Suppressor macrophage treated with lipopolysaccharide for 4 hours (primary cell): ENCODE measurements at regions not wholly inside any gene's neighbourhood (a gene's known extent, or its start where the extent isn't known, plus 50 kb on each side); places are given as distances from the start of the nearest gene placed in this dataset.
A peak's percentile ranks its signal among the peaks of the same experiment; 100 is the strongest.
"Not testable (repeated sequence)": the region's sequence is repeated elsewhere in the genome, so short reads cannot be mapped to it uniquely, and the experiment has no call there.

Source experiments
- DNase-seq: peaks from one replicate; pipeline ENCODE4 v3.0.0-alpha.2; 2020

DNA sequence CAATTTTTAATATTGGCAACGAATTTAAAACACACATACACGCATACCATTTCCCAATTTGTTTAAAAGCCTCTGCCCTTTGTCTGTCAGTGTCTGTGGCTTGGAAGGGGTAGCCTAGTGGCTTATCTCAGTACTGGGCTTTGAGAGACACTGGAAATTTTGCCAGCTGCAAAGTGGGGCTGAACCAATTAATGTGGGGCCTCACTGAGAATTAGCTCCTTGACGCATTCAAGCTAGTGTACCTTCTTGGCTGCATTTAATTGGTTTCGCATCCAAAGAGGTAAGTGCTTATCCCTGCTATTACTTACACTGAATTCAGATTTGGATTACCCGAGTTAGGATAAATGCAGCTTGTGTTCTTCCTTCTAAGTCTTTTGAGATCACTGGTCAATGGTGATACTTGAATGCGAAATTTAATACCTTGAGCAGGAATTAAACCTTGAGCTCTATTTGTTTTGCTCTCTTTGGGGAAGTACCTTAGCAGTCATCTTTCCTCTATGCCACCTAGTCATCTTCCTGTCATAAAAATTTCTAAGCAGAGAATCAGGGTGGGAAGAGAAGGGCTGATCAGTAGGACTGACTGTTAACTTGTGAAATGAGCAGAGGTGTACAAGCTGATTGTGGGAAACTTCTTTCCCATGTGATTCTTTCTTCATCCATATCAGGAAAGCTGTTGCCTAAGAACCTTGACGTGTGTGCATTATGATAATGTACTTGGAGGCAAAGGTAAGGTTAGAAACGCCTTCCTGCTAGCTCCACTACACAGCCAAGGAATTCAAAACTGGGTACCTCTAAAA lies 187.7 kb upstream of the E2F8 start:
- DNase-seq: no peak

DNA sequence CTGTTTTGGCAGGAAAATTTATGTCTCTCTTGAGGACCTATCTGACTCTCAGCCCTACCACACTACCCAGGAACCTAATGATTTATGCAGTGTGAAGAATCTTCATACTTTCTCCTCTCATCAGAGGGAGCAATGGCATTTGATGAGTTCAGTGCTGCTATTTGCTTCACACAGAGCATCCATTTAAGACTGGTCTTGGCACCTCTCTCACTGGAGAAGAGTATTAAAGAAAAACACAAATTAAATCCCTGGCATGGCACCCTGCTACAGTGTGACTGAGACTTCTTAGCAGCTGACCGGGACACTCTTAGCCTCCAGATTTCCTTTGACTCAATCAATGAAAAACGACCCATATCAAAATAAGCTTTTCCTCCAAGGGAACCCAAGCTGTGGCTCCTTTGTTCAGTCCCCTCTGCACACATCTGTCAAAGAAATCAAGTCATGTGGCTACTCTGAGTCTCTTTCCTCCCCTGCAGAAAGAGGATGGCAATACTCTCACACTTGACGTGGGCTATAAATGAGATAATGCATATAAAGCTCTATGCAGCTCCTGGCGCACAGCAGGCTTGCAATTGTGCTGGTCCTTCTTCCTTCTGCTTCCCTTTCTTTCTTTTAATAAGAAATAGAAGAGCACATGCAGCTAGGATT lies 186.1 kb upstream of the E2F8 start:
- DNase-seq: no peak

DNA sequence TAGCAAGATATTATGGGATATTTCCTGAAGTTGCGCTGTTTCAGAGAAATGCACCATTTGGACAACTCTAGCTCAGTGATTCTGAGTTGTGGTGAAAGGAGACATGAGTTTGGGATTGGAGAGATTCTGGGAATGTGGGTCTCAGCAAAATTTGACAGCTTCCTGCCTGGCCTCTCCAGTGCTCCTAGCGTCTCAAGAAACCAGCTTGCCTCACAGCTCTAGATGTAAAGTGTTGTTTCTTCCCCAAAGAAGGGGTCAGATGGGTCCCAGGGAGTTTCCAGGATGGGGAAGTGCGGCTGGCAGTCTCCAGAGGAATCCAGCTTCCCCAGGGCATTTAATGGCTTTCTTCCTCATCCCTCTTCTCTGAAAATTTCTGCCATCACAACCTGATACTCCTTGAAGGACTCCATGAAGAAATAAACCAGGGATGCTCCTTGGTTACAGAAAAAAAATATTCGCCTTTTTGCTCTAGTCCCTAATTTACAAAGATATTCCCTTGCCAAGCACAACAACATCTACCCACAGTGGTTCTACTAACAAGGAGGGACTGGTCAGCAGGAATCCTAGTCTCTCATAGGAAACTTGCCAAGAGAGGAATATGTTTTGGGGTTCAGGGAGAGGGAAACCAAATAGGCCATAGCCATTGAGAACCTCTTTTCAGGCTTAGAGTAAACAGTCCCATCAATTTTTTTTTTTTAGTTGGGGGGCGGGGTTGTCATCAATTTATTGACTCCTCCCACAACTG lies 185.4 kb upstream of the E2F8 start:
- DNase-seq: peak; percentile 21

DNA sequence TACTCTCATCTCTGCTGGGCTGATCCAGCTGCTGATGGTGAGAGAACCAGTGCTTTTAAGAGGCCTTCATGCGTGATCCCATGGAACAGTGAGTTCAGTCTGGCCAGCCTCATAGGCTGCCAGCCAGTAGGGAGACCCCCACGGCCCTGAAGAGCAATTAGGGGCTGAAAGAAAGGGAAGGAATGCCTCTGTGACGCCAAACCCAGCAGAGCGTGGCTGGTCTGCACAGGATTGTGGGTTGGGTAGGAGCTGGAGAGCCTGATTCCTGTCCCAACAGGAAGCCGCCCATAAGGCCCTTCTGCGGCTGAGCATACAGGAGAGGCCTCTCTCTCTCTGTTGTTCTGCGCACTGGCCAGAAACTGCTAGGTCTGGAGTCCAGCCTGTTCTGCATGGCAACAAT lies 181.5 kb upstream of the E2F8 start:
- DNase-seq: no peak

GRCh38 chr11:19420868-19421533 lies 180.3 kb upstream of the E2F8 start:
- no peak for DNase-seq

DNA sequence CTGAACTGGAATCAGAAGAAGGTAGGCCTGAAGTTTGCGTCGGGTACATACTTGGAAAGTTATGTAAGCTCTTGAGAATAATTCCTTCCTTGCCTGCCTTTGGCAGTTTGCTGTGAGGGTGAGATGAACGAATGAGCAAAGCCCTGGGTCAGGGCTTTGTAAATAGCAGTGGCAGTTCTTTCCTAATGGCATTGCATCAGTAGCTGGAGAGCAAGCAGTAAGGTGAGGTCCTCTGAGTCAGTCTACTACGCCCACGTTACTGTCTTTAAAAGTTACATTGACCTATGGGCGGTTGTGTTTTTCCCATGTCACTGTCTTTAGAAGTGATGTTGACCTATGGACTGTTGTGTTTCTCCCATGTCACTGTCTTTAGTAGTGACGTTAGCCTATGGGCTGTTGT lies 179.1 kb upstream of the E2F8 start:
- no peak for DNase-seq

DNA sequence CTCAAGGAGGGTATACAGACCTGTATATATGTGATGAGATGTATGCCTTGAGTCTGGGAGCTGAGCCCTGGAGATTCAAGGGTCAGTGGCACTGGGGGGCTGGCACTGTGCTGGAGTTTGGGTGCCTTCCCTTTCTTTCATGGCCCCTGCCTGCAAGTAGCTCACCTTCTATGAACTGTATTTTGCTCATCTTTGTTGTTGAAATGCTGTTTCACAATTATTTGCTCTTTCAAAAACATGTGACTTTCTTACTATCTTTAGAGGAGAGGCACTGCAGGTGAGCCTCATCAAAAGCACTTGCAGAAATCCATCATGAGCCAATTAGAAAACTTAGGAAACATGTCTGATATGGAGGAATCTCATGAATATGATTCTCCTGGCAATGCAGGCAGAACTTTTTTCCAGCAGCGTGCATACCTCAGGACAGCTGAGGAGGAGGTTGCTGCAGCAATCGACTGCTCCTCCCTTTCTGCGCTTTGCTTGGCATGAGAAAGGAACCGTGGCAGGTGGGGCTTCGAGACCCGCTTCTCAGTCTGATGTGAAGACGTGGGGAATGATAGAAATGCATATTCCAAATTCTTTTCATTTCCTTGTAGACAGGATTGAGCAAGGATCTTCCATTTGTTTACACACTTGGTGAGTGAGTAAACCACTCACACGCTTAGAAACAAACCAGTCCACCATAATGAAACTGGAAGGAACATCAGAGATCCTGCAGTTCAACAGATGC lies 178.4 kb upstream of the E2F8 start:
- DNase-seq: no peak

DNA sequence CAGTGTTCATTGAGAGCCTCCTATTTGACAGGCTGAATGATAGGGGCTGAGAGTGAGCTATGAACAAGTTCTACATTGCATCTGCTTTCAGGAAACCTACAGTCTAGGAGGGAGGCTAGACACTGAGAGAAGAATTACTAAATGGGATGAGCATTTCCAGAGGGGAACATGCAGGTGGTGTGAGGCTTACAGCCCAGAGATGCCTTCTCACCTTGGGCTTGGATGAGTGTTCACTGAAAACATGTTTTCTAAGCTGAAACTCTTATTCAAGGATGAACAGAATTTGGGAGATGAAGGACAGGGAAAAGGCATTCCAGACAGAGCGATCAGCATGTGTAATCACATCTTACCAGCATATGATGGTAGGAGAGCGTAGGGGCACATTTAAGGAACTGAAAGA lies 177.5 kb upstream of the E2F8 start:
- DNase-seq: no peak

GRCh38 chr11:19412070-19412469 lies 171.3 kb upstream of the E2F8 start:
- not testable (repeated sequence) for DNase-seq

DNA sequence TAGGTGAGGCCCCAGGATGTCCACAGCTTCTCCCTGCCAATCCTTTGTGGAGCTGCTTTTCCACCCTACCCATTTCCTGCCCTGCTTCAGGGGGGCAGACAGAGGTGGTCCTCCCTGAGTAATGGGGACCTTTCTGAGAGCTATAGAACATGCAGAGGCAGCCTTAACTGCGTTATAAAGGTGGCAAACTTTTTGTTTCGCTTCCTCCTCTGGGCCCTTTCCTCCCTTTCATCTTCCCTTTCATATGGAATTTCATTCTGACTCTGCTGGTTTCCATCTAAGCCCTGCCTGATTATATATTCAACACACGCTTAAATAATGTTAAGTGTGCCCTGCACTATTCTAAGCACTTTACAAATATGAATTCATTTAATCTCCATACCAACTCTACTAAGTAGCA lies 169.3 kb upstream of the E2F8 start:
- no peak for DNase-seq

DNA sequence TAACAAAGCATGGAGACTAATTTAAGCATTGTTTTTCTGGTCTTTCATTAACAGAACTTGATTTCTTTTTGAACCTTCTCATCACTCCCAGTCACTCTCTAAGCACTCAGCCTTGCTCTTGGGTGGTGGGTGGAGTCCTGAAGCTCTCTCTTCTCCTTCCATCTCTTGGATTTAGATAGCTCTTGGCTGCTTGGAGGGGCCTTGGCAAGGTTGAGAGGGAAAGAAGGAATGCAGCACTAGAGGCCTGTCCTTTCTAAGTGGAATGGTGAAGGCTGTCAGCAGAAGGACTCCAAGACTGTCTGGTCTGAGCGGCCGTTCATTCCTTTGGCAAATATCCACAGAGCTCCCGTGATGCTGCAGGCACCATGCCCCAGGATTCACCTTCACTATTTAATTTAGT lies 168.6 kb upstream of the E2F8 start:
- DNase-seq: no peak

DNA sequence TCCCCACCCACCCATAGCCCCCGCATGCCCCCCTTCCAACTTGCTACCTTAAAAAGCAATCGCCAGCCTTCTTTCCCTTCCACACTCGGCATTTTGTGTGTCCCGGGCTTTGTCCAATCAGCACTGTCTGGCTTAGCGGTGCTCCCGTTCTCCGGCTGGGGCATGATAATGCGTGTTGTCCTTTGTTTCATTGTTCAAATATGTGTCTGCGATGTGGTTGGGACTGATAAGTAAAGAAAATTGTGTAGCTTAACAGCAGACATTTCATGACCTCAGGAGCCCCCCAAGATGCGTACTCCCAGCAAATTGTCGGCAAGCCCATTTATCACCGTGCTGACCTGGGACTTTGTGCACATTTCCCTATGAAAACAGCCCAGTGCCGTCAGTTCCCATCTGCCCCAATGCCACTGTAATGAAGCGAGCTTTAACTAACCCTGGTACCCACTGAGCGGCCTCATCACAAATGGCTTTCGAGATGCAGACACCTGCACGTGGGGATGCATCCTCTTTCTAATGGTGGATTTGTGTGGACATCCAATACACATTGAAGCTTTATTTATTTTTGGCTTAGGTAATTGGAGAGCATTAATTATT lies 167.0 kb upstream of the E2F8 start:
- no peak for DNase-seq

DNA sequence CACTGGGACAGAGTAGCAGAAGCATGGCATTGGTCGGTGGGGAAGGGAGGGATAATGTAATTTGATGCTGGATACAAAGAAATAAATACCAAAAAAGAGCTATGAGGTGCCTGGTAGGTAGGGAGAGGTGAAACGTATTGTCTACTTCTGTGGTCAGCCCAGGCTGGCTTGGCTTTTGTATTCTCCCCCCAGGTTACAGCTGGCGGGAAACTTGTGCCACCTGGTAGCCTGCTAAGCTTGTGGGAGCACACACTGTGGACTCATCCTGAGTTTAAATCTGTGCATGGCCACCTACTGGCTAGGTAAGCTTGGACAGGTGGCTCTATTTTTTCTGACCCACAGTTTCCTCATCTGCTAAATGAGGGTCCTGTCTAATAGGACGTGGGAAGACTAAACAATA lies 165.2 kb upstream of the E2F8 start:
- DNase-seq: no peak

DNA sequence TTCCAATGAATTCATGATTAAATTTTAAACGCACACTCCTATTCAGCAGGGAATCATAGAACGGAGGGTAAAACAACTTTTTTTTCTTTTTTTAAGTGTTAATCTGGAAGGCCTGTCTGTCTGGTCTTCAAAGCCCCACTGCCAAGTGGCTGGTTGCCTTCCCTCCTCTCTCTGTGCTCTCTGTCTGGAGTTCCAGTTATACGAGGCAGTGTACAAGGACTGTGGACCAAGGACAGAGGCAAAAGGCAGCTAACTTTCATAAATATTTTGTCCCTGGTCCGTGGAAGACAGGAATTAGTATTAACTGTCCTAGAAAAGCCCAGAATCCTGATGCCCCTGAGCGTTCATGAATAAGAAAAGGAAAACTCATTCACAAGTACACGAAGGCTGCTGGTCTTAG lies 164.0 kb upstream of the E2F8 start:
- no peak for DNase-seq

GRCh38 chr11:19403196-19403895 lies 162.6 kb upstream of the E2F8 start:
- DNase-seq: no peak

DNA sequence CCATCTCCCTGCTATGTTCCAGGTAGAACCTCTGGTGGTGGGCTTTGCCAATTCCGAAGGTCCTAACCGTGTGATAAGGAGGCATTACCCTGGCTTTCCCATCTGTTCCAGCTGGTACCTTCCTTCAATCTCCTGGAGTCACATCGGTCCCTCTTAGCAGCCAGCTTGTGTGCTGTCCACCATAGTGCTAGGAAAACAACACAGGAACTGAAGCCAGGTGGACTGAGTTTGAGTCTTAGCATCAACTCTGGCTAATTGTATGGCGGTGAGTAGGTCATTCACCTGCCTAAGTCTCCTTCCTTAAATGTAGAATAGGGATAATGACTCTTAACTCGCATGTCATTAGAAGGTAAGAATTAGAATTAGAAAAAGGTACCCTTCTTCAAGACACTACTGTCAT lies 159.6 kb upstream of the E2F8 start:
- DNase-seq: no peak

GRCh38 chr11:19398772-19399527 lies 158.2 kb upstream of the E2F8 start:
- no peak for DNase-seq

DNA sequence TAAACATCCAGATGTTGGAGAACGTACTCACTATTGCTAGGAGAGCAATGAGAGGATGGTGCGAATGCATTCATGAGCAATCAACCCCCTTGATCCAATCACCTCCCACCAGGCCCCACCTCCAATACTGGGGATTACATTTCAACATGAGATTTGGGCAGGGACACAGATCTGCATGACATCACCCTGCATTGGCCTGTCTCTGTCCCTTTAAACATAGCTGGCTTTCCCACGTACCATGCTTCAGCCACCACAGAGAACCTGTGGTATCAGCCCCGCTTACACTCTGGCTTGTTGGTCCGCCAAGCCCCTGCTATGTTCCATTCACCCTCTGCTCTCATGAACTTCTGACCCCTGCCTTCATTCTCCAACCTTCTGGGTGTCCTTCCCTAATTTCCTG lies 157.5 kb upstream of the E2F8 start:
- DNase-seq: no peak

DNA sequence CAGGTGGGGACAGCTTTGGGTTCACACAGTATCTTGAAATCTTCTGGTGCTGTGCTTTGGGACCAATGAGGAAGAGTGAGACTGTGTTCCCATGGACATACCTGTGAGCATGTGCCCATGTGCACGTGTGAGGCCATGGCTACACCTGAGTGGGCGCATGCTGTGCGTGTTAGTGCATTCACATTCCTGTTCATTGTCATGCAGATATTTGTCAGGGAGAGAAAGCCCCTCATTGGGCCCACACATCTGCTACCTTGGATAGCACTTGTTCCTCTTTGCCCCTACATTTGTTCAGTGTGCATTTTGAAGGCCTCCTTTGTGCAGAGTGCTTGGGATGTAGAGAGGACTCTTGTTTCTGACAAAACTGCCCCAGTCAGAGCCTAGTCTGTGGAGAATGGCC lies 154.3 kb upstream of the E2F8 start:
- no peak for DNase-seq

GRCh38 chr11:19394525-19395016 lies 153.8 kb upstream of the E2F8 start:
- DNase-seq: no peak

DNA sequence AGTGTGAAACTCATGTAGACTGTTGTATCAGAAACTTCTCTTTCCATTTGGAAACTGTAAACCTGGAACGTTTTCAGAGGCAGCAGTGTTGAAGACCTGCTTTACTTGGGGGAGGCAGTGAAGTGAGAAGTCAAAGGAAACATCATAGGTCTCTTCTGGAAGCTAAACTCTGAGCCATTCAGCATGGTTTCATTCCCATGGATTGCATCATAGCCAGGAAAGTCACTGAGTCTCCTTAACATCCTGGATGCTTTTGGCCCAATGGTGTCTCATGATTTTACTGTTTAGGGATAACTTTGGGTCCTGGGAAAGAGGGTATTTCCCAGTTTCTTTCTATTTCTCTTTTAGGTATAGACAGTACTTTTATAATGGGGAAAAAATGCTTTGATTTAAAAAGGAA lies 153.2 kb upstream of the E2F8 start:
- no peak for DNase-seq
